K562 (cell line): ENCODE measurements at regions not wholly inside any gene's neighbourhood (a gene's known extent, or its start where the extent isn't known, plus 50 kb on each side); places are given as distances from the start of the nearest gene placed in this dataset.

Experiments
- BCLAF1 ChIP-seq, 2 experiments: fragments of 450-650 bp in 1 of 2; IDR thresholded peaks; 2 replicates each; pipeline ENCODE4 v1.6.1; 2011 to 2017; ENCODE audit warnings: low read depth in 2 of 2, antibody characterized with exemption in 1 of 2, borderline replicate concordance in 1 of 2, low read length in 1 of 2, mild to moderate bottlenecking in 1 of 2, mixed read lengths in 1 of 2; ENCODE audit not compliant: control insufficient read depth in 1 of 2
- CTCF ChIP-seq, 3 experiments: IDR thresholded peaks in 2 of 3; conservative IDR thresholded peaks in 1 of 3; 2 replicates each; pipeline ENCODE4 v1.5.1; 2011 to 2012; ENCODE audit warnings: low read length in 3 of 3, mild to moderate bottlenecking in 3 of 3, control low read depth in 2 of 3, improper control_type of control experiment in 1 of 3, inconsistent platforms in 1 of 3, low read depth in 1 of 3, mixed read lengths in 1 of 3, moderate library complexity in 1 of 3; ENCODE audit not compliant: insufficient read depth in 2 of 3
- MYC ChIP-seq, 2 experiments: fragments of 250-450 bp in 1 of 2; sonication (Bioruptor Pico) in 1 of 2; IDR thresholded peaks; 2 replicates each; pipeline versions ENCODE4 v1.5.1 to v1.6.1; 2012 to 2021; ENCODE audit warnings: low read depth in 2 of 2, borderline replicate concordance in 1 of 2, improper control_type of control experiment in 1 of 2, low read length in 1 of 2, mild to moderate bottlenecking in 1 of 2, moderate library complexity in 1 of 2
- NFATC3 ChIP-seq: fragments of 450-650 bp; IDR thresholded peaks from 2 replicates; pipeline ENCODE4 v1.6.1; 2017; ENCODE audit warnings: mild to moderate bottlenecking
- NR3C1 ChIP-seq: sonication (generic); formaldehyde crosslinking; IDR thresholded peaks from 2 replicates; pipeline ENCODE4 v1.8.1; 2022; ENCODE audit warnings: missing genetic modification reagents
- POLR3A ChIP-seq: IDR thresholded peaks from 2 replicates; pipeline ENCODE4 v1.6.1; 2011; ENCODE audit warnings: borderline replicate concordance, mild to moderate bottlenecking, moderate library complexity; ENCODE audit not compliant: insufficient read length, insufficient read depth; ENCODE audit errors: extremely low read depth
- ZBTB33 ChIP-seq: sonication (generic); formaldehyde crosslinking; IDR thresholded peaks from 2 replicates; pipeline ENCODE4 v1.8.1; 2023; ENCODE audit warnings: mild to moderate bottlenecking, missing genetic modification reagents
- ZFP36 ChIP-seq: fragments of 150-350 bp; IDR thresholded peaks from 2 replicates; pipeline ENCODE4 v1.6.1; 2018; ENCODE audit warnings: low read length, low read depth; ENCODE audit not compliant: partially characterized antibody
- ZNF277 ChIP-seq: fragments of 250-450 bp; sonication (Bioruptor Pico); IDR thresholded peaks from 2 replicates; pipeline ENCODE4 v1.8.0; 2022; ENCODE audit warnings: inconsistent platforms, mild to moderate bottlenecking, moderate library complexity, borderline replicate concordance
- ZNF280B ChIP-seq: fragments of 250-450 bp; sonication (Bioruptor Pico); IDR thresholded peaks from 2 replicates; pipeline ENCODE4 v1.5.1; 2021; ENCODE audit warnings: mild to moderate bottlenecking
- ZNF398 ChIP-seq: fragments of 250-450 bp; sonication (Bioruptor Pico); IDR thresholded peaks from 2 replicates; pipeline ENCODE4 v1.8.0; 2021; ENCODE audit warnings: moderate library complexity, mild to moderate bottlenecking, inconsistent platforms
- ZNF644 ChIP-seq: fragments of 200-800 bp; sonication (Bioruptor generic); IDR thresholded peaks from 2 replicates; pipeline ENCODE4 v1.6.1; 2016; ENCODE audit warnings: low read depth, missing genetic modification characterization, missing compliant biosample characterization
- ZNF696 ChIP-seq: fragments of 250-450 bp; sonication (Bioruptor Pico); conservative IDR thresholded peaks from 2 replicates; pipeline ENCODE4 v1.4.0; 2020; ENCODE audit warnings: mild to moderate bottlenecking, moderate library complexity

- TF ChIP-seq ZNF280B (CRISPR knock-in tag) (no peak), NFATC3 (no peak), ZNF644 (tag) (no peak), POLR3A (no peak), NR3C1 (CRISPR knock-in tag) (no peak), CTCF (IDR thresholded peaks at IDR 0.05 in 2 of 3, conservative IDR thresholded peaks at IDR 0.05 in 1 of 3; ENCODE audit: insufficient read depth in 2 of 3, low read depth in 1 of 3, low read length in 3 of 3) (no peak), ZNF277 (no peak), MYC (IDR thresholded peaks at IDR 0.05; ENCODE audit: low read depth, low read length) (no peak), MYC (CRISPR knock-in tag; IDR thresholded peaks at IDR 0.05; ENCODE audit: borderline replicate concordance, low read depth) (no peak), ZNF696 (CRISPR knock-in tag) (no peak), ZNF398 (CRISPR knock-in tag) (no peak), ZFP36 (no peak), ZBTB33 (CRISPR knock-in tag) (no peak), BCLAF1 (IDR thresholded peaks at IDR 0.05; ENCODE audit: borderline replicate concordance in 1 of 2, control insufficient read depth in 1 of 2, low read depth in 2 of 2, low read length in 1 of 2) (no peak)
Measured at GRCh38 chr4:32042486-32043247, 1322.5 kb downstream of the PCDH7 start.
